ENCODE measurements at regions not wholly inside any gene's neighbourhood (a gene's known extent, or its start where the extent isn't known, plus 50 kb on each side); places are given as distances from the start of the nearest gene placed in this dataset.

GRCh38 chr6:170130201-170130621 is 160.7 kb downstream of the DLL1 start:
- no peak for TF ChIP-seq CTCF (IDR thresholded peaks at IDR 0.05; ENCODE audit: insufficient read depth, low read depth, low read length)
- TF ChIP-seq EZH2 (IDR thresholded peaks at IDR 0.05; ENCODE audit: insufficient read depth, low read length): no peak
- Histone ChIP-seq H3K9me3 (ENCODE audit: insufficient read depth, low read depth, low read length) (no peaks in the 10 kb centered on the region), H3K4me1 (ENCODE audit: insufficient read depth, low read length) (peaks cover 4% of the 10 kb centered on the region), H2AFZ (ENCODE audit: low read depth, low read length) (no peak overlapping the region), H3K9ac (ENCODE audit: low read length) (no peak overlapping the region), H3K4me3 (ENCODE audit: insufficient read depth, low read depth, low read length) (no peak overlapping the region), H4K20me1 (ENCODE audit: insufficient read depth, low read length) (no peaks in the 10 kb centered on the region), H3K4me2 (ENCODE audit: low read length) (no peak overlapping the region), H3K27ac (ENCODE audit: low read depth, low read length) (no peak overlapping the region), H3K27me3 (ENCODE audit: insufficient read depth, low read length) (no peaks in the 10 kb centered on the region), H3K79me2 (ENCODE audit: insufficient read depth, low read length) (no peaks in the 10 kb centered on the region), H3K36me3 (ENCODE audit: insufficient read depth, low read length) (no peaks in the 10 kb centered on the region)
- Mint-ChIP-seq H3K9me3 (ENCODE audit: unreplicated experiment) (peaks cover 6% of the 10 kb centered on the region), H3K4me1 (ENCODE audit: low read depth, unreplicated experiment) (peaks cover 5% of the 10 kb centered on the region), H3K27me3 (ENCODE audit: low read depth, unreplicated experiment) (peaks cover 34% of the 10 kb centered on the region), H3K36me3 (ENCODE audit: low read depth, unreplicated experiment) (no peaks in the 10 kb centered on the region), H3K4me3 (ENCODE audit: unreplicated experiment) (no peak overlapping the region), H3K27ac (ENCODE audit: unreplicated experiment) (no peak overlapping the region)
- FAIRE-seq (no peak), DNase-seq (ENCODE audit: low read depth) (no peak)

GRCh38 chr6:170129691-170130171 is 161.1 kb downstream of the DLL1 start:
- no peak overlapping the region for H3K4me2 ChIP-seq (ENCODE audit: low read length)
- peaks cover 8% of the 10 kb centered on the region for H3K4me1 Mint-ChIP-seq (ENCODE audit: low read depth, unreplicated experiment)
- no peaks in the 10 kb centered on the region for H4K20me1 ChIP-seq (ENCODE audit: insufficient read depth, low read length)
- no peak for DNase-seq (ENCODE audit: low read depth)
- no peak for FAIRE-seq
- no peak overlapping the region for H3K4me3 Mint-ChIP-seq (ENCODE audit: unreplicated experiment)
- H3K4me1 ChIP-seq (ENCODE audit: insufficient read depth, low read length): peaks cover 4% of the 10 kb centered on the region
- peaks cover 4% of the 10 kb centered on the region for H3K9me3 Mint-ChIP-seq (ENCODE audit: unreplicated experiment)
- no peaks in the 10 kb centered on the region for H3K36me3 ChIP-seq (ENCODE audit: insufficient read depth, low read length)
- H3K4me3 ChIP-seq (ENCODE audit: insufficient read depth, low read depth, low read length): no peak overlapping the region
- no peak overlapping the region for H3K9ac ChIP-seq (ENCODE audit: low read length)
- H2AFZ ChIP-seq (ENCODE audit: low read depth, low read length): no peak overlapping the region
- no peaks in the 10 kb centered on the region for H3K27me3 ChIP-seq (ENCODE audit: insufficient read depth, low read length)
- H3K79me2 ChIP-seq (ENCODE audit: insufficient read depth, low read length): no peaks in the 10 kb centered on the region
- no peaks in the 10 kb centered on the region for H3K36me3 Mint-ChIP-seq (ENCODE audit: low read depth, unreplicated experiment)
- H3K27me3 Mint-ChIP-seq (ENCODE audit: low read depth, unreplicated experiment): peaks cover 32% of the 10 kb centered on the region
- H3K27ac Mint-ChIP-seq (ENCODE audit: unreplicated experiment): no peak overlapping the region
- H3K9me3 ChIP-seq (ENCODE audit: insufficient read depth, low read depth, low read length): no peaks in the 10 kb centered on the region
- TF ChIP-seq EZH2 (IDR thresholded peaks at IDR 0.05; ENCODE audit: insufficient read depth, low read length): no peak
- TF ChIP-seq CTCF (IDR thresholded peaks at IDR 0.05; ENCODE audit: insufficient read depth, low read depth, low read length): no peak
- H3K27ac ChIP-seq (ENCODE audit: low read depth, low read length): no peak overlapping the region

GRCh38 chr6:170128811-170129681 is 161.8 kb downstream of the DLL1 start:
- H3K4me3 Mint-ChIP-seq (ENCODE audit: unreplicated experiment): no peak overlapping the region
- H3K27me3 Mint-ChIP-seq (ENCODE audit: low read depth, unreplicated experiment): peaks cover 26% of the 10 kb centered on the region
- DNase-seq (ENCODE audit: low read depth) (no peak), FAIRE-seq (no peak)
- peaks cover 8% of the 10 kb centered on the region for H3K4me1 Mint-ChIP-seq (ENCODE audit: low read depth, unreplicated experiment)
- Histone ChIP-seq H3K27ac (ENCODE audit: low read depth, low read length) (no peak overlapping the region), H3K4me2 (ENCODE audit: low read length) (no peak overlapping the region), H3K9ac (ENCODE audit: low read length) (no peak overlapping the region), H3K4me1 (ENCODE audit: insufficient read depth, low read length) (peaks cover 4% of the 10 kb centered on the region), H2AFZ (ENCODE audit: low read depth, low read length) (no peak overlapping the region), H3K9me3 (ENCODE audit: insufficient read depth, low read depth, low read length) (no peaks in the 10 kb centered on the region), H3K27me3 (ENCODE audit: insufficient read depth, low read length) (no peaks in the 10 kb centered on the region), H3K79me2 (ENCODE audit: insufficient read depth, low read length) (no peaks in the 10 kb centered on the region), H3K4me3 (ENCODE audit: insufficient read depth, low read depth, low read length) (no peak overlapping the region), H3K36me3 (ENCODE audit: insufficient read depth, low read length) (no peaks in the 10 kb centered on the region), H4K20me1 (ENCODE audit: insufficient read depth, low read length) (no peaks in the 10 kb centered on the region)
- H3K27ac Mint-ChIP-seq (ENCODE audit: unreplicated experiment): no peak overlapping the region
- peaks cover 4% of the 10 kb centered on the region for H3K9me3 Mint-ChIP-seq (ENCODE audit: unreplicated experiment)
- no peaks in the 10 kb centered on the region for H3K36me3 Mint-ChIP-seq (ENCODE audit: low read depth, unreplicated experiment)
- TF ChIP-seq CTCF (IDR thresholded peaks at IDR 0.05; ENCODE audit: insufficient read depth, low read depth, low read length) (no peak), EZH2 (IDR thresholded peaks at IDR 0.05; ENCODE audit: insufficient read depth, low read length) (no peak)

Measured in astrocyte (in vitro differentiated cells and primary cell).